ENCODE measurements at regions not wholly inside any gene's neighbourhood (a gene's known extent, or its start where the extent isn't known, plus 50 kb on each side); places are given as distances from the start of the nearest gene placed in this dataset.

DNA sequence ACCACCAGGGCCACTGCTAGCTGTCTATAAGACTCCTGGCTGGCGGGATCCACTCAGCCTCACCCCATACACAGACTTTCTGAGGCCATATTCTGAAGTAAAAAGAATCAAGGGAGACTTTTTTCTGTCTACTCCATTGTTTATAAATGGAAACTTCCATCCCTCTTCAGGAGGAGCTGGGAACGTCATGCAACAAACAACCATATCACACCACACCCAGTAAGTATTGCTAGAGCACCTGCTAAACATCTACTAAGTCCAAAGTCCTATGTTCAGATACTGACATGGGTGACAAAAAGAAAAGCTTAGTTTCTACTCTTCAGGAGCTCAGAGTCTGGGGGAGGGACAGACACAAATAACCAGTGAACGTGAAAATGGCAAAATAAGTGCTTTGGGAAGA lies 324.8 kb upstream of the ONECUT1 start:
- no peaks in the 10 kb centered on the region for H3K36me3 ChIP-seq (replicated peaks; ENCODE audit: low read depth, low read length)
- no peak overlapping the region for H3K9ac ChIP-seq (ENCODE audit: low read length)
- H4K20me1 ChIP-seq (ENCODE audit: insufficient read depth, low read length) = no peaks in the 10 kb centered on the region
- H2AFZ ChIP-seq (ENCODE audit: low read depth, low read length) = no peak overlapping the region
- H3K27ac ChIP-seq (ENCODE audit: low read length) = no peak overlapping the region
- no peak overlapping the region for H3K4me2 ChIP-seq (ENCODE audit: low read length)
- H3K4me3 ChIP-seq (ENCODE audit: low read length) = no peak overlapping the region
- H3K4me1 ChIP-seq (ENCODE audit: low read length) = no peaks in the 10 kb centered on the region
- no peaks in the 10 kb centered on the region for H3K9me3 ChIP-seq (ENCODE audit: insufficient read depth, low read length)
- H3K27me3 ChIP-seq (ENCODE audit: low read depth, low read length) = peaks cover 25% of the 10 kb centered on the region
- H3K79me2 ChIP-seq (ENCODE audit: low read length) = no peaks in the 10 kb centered on the region
- no peak for TF ChIP-seq EZH2phosphoT487 (IDR thresholded peaks at IDR 0.05; ENCODE audit: low read depth)

DNA sequence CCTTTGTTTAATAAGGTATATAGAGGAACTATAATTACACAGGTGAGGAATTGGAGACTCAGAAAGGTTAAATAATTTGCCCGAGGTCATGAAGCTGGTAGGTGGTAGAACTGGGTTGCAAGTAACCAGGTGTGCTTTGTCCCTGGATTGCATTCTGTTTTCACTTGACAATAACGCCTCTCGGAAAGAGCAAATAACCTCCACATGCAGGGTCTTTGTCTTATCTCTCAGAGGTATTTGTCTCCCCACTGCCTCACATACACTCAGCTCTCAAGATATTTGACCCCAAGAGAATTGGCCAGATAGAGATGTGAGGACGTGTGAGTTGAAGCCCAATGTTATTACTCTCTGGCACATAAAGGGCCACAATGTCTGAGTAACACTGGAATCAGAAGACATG lies 320.9 kb upstream of the ONECUT1 start:
- Histone ChIP-seq H3K9me3 (ENCODE audit: insufficient read depth, low read length) (no peaks in the 10 kb centered on the region), H3K79me2 (ENCODE audit: low read length) (no peaks in the 10 kb centered on the region), H3K4me1 (ENCODE audit: low read length) (no peaks in the 10 kb centered on the region), H3K27me3 (ENCODE audit: low read depth, low read length) (peaks cover 25% of the 10 kb centered on the region), H3K27ac (ENCODE audit: low read length) (no peak overlapping the region), H4K20me1 (ENCODE audit: insufficient read depth, low read length) (no peaks in the 10 kb centered on the region), H3K36me3 (replicated peaks; ENCODE audit: low read depth, low read length) (no peaks in the 10 kb centered on the region), H3K4me3 (ENCODE audit: low read length) (no peak overlapping the region), H2AFZ (ENCODE audit: low read depth, low read length) (no peak overlapping the region), H3K4me2 (ENCODE audit: low read length) (no peak overlapping the region), H3K9ac (ENCODE audit: low read length) (no peak overlapping the region)
- TF ChIP-seq, protein P1, sequence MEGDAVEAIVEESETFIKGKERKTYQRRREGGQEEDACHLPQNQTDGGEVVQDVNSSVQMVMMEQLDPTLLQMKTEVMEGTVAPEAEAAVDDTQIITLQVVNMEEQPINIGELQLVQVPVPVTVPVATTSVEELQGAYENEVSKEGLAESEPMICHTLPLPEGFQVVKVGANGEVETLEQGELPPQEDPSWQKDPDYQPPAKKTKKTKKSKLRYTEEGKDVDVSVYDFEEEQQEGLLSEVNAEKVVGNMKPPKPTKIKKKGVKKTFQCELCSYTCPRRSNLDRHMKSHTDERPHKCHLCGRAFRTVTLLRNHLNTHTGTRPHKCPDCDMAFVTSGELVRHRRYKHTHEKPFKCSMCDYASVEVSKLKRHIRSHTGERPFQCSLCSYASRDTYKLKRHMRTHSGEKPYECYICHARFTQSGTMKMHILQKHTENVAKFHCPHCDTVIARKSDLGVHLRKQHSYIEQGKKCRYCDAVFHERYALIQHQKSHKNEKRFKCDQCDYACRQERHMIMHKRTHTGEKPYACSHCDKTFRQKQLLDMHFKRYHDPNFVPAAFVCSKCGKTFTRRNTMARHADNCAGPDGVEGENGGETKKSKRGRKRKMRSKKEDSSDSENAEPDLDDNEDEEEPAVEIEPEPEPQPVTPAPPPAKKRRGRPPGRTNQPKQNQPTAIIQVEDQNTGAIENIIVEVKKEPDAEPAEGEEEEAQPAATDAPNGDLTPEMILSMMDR (IDR thresholded peaks at IDR 0.05; ENCODE audit: low read depth, low read length) = no peak
- TF ChIP-seq EZH2phosphoT487 (IDR thresholded peaks at IDR 0.05; ENCODE audit: low read depth) = no peak

DNA sequence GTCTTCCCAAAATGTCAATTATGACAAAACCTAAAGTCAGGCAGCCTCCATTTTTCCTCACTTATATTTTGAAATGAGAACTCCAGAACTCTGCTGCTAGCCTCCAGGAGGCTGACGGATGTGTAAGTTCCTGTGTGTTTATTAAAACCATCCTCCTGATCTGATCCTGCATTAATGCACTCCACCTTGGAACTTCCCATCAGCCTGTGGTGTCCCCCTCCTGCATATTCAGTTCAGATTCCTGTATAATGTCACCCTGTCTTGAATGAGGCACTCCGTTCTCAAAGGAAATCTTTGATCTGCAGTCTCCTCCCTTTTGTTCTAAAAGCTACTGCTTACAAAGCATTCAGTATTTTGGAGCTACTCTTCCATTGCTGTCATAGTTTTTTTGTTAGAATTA lies 318.2 kb upstream of the ONECUT1 start:
- no peaks in the 10 kb centered on the region for H3K4me1 ChIP-seq (ENCODE audit: low read length)
- H3K9ac ChIP-seq (ENCODE audit: low read length) = no peak overlapping the region
- no peak overlapping the region for H3K4me3 ChIP-seq (ENCODE audit: low read length)
- no peaks in the 10 kb centered on the region for H3K9me3 ChIP-seq (ENCODE audit: insufficient read depth, low read length)
- H4K20me1 ChIP-seq (ENCODE audit: insufficient read depth, low read length) = no peaks in the 10 kb centered on the region
- H3K27ac ChIP-seq (ENCODE audit: low read length) = no peak overlapping the region
- no peak overlapping the region for H3K4me2 ChIP-seq (ENCODE audit: low read length)
- H3K36me3 ChIP-seq (replicated peaks; ENCODE audit: low read depth, low read length) = no peaks in the 10 kb centered on the region
- TF ChIP-seq EZH2phosphoT487 (IDR thresholded peaks at IDR 0.05; ENCODE audit: low read depth) = no peak
- TF ChIP-seq, protein P1 (IDR thresholded peaks at IDR 0.05; ENCODE audit: low read depth, low read length) = no peak
- peaks cover 10% of the 10 kb centered on the region for H3K27me3 ChIP-seq (ENCODE audit: low read depth, low read length)
- no peaks in the 10 kb centered on the region for H3K79me2 ChIP-seq (ENCODE audit: low read length)
- H2AFZ ChIP-seq (ENCODE audit: low read depth, low read length) = no peak overlapping the region

DNA sequence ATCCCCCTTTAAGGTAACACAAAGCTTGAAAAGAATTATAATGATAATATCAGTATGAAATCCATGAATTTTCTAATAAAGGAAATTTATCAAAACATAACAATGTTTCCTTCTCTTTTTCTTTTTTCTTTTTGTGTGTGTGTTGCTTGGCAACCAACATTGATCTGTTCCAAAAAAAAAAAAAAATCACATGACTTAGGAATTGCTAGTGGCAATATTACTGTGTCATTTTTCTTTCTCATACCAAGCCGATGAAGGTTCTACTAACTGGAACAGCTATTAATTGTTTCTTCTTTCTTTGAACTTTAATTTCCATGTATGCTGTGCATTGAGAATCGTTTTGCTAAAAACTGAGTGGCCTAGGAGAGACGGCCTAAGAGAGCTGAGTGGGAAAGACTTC lies 317.7 kb upstream of the ONECUT1 start:
- no peak overlapping the region for H3K4me3 ChIP-seq (ENCODE audit: low read length)
- no peaks in the 10 kb centered on the region for H3K4me1 ChIP-seq (ENCODE audit: low read length)
- peaks cover 5% of the 10 kb centered on the region; the same call in 1 of the 2 replicates for H3K27me3 ChIP-seq (ENCODE audit: low read depth, low read length)

More for the DNA sequence above, 317.7 kb upstream of the ONECUT1 start:
- Histone ChIP-seq H2AFZ (ENCODE audit: low read depth, low read length) (no peak overlapping the region), H3K9me3 (ENCODE audit: insufficient read depth, low read length) (no peaks in the 10 kb centered on the region), H3K9ac (ENCODE audit: low read length) (no peak overlapping the region), H4K20me1 (ENCODE audit: insufficient read depth, low read length) (no peaks in the 10 kb centered on the region), H3K4me2 (ENCODE audit: low read length) (no peak overlapping the region), H3K79me2 (ENCODE audit: low read length) (no peaks in the 10 kb centered on the region), H3K36me3 (replicated peaks; ENCODE audit: low read depth, low read length) (no peaks in the 10 kb centered on the region), H3K27ac (ENCODE audit: low read length) (no peak overlapping the region)
- no peak for TF ChIP-seq EZH2phosphoT487 (IDR thresholded peaks at IDR 0.05; ENCODE audit: low read depth)
- TF ChIP-seq, protein P1 (IDR thresholded peaks at IDR 0.05; ENCODE audit: low read depth, low read length) = no peak
